ENCODE measurements at regions not wholly inside any gene's neighbourhood (a gene's known extent, or its start where the extent isn't known, plus 50 kb on each side); places are given as distances from the start of the nearest gene placed in this dataset.

- no peaks in the 10 kb centered on the region for H3K79me2 ChIP-seq (replicated peaks; ENCODE audit: insufficient read depth)
- H3K4me3 ChIP-seq = no peak overlapping the region
- H3K27me3 ChIP-seq (ENCODE audit: insufficient read depth) = no peaks in the 10 kb centered on the region
- ATAC-seq (no peak), DNase-seq (ENCODE audit: low spot score) (no peak)
- H3K36me3 ChIP-seq (ENCODE audit: insufficient read depth) = no peaks in the 10 kb centered on the region
- H3F3A ChIP-seq (replicated peaks; ENCODE audit: low read depth) = no peaks in the 10 kb centered on the region
- H3K27ac ChIP-seq (ENCODE audit: low read depth) = no peak overlapping the region
- TF ChIP-seq ETS1 (IDR thresholded peaks at IDR 0.05) (no peak), REST (IDR thresholded peaks at IDR 0.05; ENCODE audit: unreplicated experiment) (no peak), CTCF (conservative IDR thresholded peaks at IDR 0.05; ENCODE audit: low read depth in 2 of 2) (no peak), CREB1 (CRISPR knock-in tag; IDR thresholded peaks at IDR 0.05; ENCODE audit: low read depth) (no peak), EZH2phosphoT487 (IDR thresholded peaks at IDR 0.05; ENCODE audit: unreplicated experiment) (no peak), POLR2AphosphoS5 (IDR thresholded peaks at IDR 0.05; ENCODE audit: low read depth) (no peak), JUNB (IDR thresholded peaks at IDR 0.05; ENCODE audit: unreplicated experiment) (no peak), STAT1 (IDR thresholded peaks at IDR 0.05; ENCODE audit: unreplicated experiment) (no peak), NANOG (IDR thresholded peaks at IDR 0.05; ENCODE audit: borderline replicate concordance) (no peak)
- no peaks in the 10 kb centered on the region for H3K9me2 ChIP-seq (ENCODE audit: insufficient read depth)
- Mint-ChIP-seq H3K4me3 (no peak overlapping the region), H3K9me3 (no peaks in the 10 kb centered on the region; the same call in 2 of the 3 replicates), H3K27ac (no peak overlapping the region), H3K4me1 (peaks cover 3% of the 10 kb centered on the region; the same call in 2 of the 3 replicates), H3K36me3 (ENCODE audit: low read depth) (no peaks in the 10 kb centered on the region), H3K27me3 (ENCODE audit: insufficient read depth, low read depth, poor library complexity) (no peaks in the 10 kb centered on the region)
- no peaks in the 10 kb centered on the region; the same call in 1 of the 2 replicates for H3K4me1 ChIP-seq (ENCODE audit: insufficient read depth)
- no peak overlapping the region for H2AFZ ChIP-seq
- no peak overlapping the region for H3K4me2 ChIP-seq
- no peaks in the 10 kb centered on the region for H4K20me1 ChIP-seq (replicated peaks; ENCODE audit: insufficient read depth)
These were observed 359.8 kb downstream of the ZNF326 start for GRCh38 chr1:90354704-90355103.

- no peaks in the 10 kb centered on the region for H3F3A ChIP-seq (replicated peaks; ENCODE audit: low read depth)
- DNase-seq (ENCODE audit: low spot score) (no peak), ATAC-seq (no peak)
- no peak overlapping the region for H3K4me3 ChIP-seq
- H3K4me1 ChIP-seq (ENCODE audit: insufficient read depth) = no peaks in the 10 kb centered on the region; the same call in 1 of the 2 replicates
- H3K27ac ChIP-seq (ENCODE audit: low read depth) = no peak overlapping the region
- Mint-ChIP-seq H3K9me3 (peaks cover 19% of the 10 kb centered on the region), H3K27me3 (ENCODE audit: insufficient read depth, low read depth, poor library complexity) (no peaks in the 10 kb centered on the region), H3K4me1 (no peaks in the 10 kb centered on the region), H3K4me3 (no peak overlapping the region), H3K36me3 (ENCODE audit: low read depth) (peaks cover 6% of the 10 kb centered on the region; the same call in 2 of the 3 replicates), H3K27ac (no peak overlapping the region)
- H3K9me2 ChIP-seq (ENCODE audit: insufficient read depth) = no peaks in the 10 kb centered on the region
- no peaks in the 10 kb centered on the region for H3K27me3 ChIP-seq (ENCODE audit: insufficient read depth)
- H2AFZ ChIP-seq = no peak overlapping the region
- H3K36me3 ChIP-seq (ENCODE audit: insufficient read depth) = no peaks in the 10 kb centered on the region
- no peaks in the 10 kb centered on the region for H3K79me2 ChIP-seq (replicated peaks; ENCODE audit: insufficient read depth)
- no peak overlapping the region for H3K4me2 ChIP-seq
- H4K20me1 ChIP-seq (replicated peaks; ENCODE audit: insufficient read depth) = no peaks in the 10 kb centered on the region
- no peak for TF ChIP-seq EZH2phosphoT487 (IDR thresholded peaks at IDR 0.05; ENCODE audit: unreplicated experiment)
- no peak for TF ChIP-seq CREB1 (CRISPR knock-in tag; IDR thresholded peaks at IDR 0.05; ENCODE audit: low read depth)
- TF ChIP-seq JUNB (IDR thresholded peaks at IDR 0.05; ENCODE audit: unreplicated experiment) = no peak
- no peak for TF ChIP-seq EZH2 (IDR thresholded peaks at IDR 0.05; ENCODE audit: low read depth, unreplicated experiment)
- TF ChIP-seq ZNF331 (CRISPR knock-in tag; IDR thresholded peaks at IDR 0.05; ENCODE audit: low read depth) = no peak
- no peak for TF ChIP-seq ETS1 (IDR thresholded peaks at IDR 0.05)
- no peak for TF ChIP-seq NANOG (IDR thresholded peaks at IDR 0.05; ENCODE audit: borderline replicate concordance)
- TF ChIP-seq STAT1 (IDR thresholded peaks at IDR 0.05; ENCODE audit: unreplicated experiment) = no peak
- TF ChIP-seq CTCF (conservative IDR thresholded peaks at IDR 0.05; ENCODE audit: low read depth in 2 of 2) = no peak
These were observed 356.1 kb downstream of the ZNF326 start for GRCh38 chr1:90351019-90351418.

All from GM23338 (cell line).